Inferior parietal cortex (tissue), 1 donor: ENCODE measurements at regions not wholly inside any gene's neighbourhood (a gene's known extent, or its start where the extent isn't known, plus 50 kb on each side); places are given as distances from the start of the nearest gene placed in this dataset.
"Not testable (repeated sequence)": the region's sequence is repeated elsewhere in the genome, so short reads cannot be mapped to it uniquely, and the experiment has no call there.

Experiments used
- DNase-seq: peaks from one replicate; pipeline ENCODE4 v3.0.0-alpha.2; 2016; ENCODE audit errors: extremely low spot score

DNA sequence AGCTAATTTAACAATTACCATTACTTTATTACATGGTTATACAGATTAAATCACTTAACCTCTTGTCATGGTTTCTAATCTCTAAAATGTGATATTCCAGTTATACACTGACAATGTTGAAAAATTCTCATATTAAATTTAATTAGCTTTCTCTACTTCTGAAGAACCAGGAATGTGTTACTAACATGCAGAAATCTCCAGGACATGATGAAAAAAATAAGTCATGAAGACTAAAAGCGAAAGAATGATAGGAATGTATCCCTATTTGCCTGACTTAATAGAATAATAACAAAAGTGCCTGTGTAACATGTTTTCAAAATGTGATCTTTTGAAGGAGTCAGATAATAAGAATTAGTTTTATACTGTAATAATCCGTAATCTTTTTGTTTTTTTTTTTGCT, 2823.7 kb upstream of the PCDH20 start:
- DNase-seq, result no peak

- no peak for DNase-seq
Observed at GRCh38 chr13:64234255-64234654, 2818.6 kb upstream of the PCDH20 start.

GRCh38 chr13:64223016-64223415, 2807.4 kb upstream of the PCDH20 start:
- DNase-seq, result no peak

- DNase-seq, result no peak
Observed at GRCh38 chr13:64206430-64207225, 2791.0 kb upstream of the PCDH20 start.

GRCh38 chr13:64202517-64202916, 2786.9 kb upstream of the PCDH20 start:
- no peak for DNase-seq

- DNase-seq, result no peak
Observed at GRCh38 chr13:64197232-64197631, 2781.6 kb upstream of the PCDH20 start.

- no peak for DNase-seq
Observed at GRCh38 chr13:64186503-64187250, 2771.0 kb upstream of the PCDH20 start.

GRCh38 chr13:64186071-64186470, 2770.4 kb upstream of the PCDH20 start:
- no peak for DNase-seq

DNA sequence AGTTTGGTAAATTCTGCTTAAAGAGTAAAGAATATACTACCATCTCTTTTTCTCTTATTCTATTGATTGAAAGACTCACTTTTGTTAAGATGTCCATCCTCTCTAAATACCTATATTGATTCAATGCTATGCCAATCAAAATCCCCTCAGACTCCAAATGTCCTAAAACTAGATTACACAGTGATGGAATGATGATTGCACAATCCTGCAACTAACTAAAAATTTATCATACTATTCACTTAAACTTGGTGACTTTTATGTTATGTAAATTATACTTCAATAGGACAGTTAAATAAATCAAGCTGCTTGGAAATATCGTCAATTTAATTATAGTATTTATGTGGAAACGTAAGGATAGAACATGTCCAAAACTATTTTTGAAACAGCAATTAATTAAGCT, 2765.1 kb upstream of the PCDH20 start:
- DNase-seq, result no peak

- DNase-seq, result no peak
Observed at GRCh38 chr13:64165826-64166225, 2750.2 kb upstream of the PCDH20 start.

DNA sequence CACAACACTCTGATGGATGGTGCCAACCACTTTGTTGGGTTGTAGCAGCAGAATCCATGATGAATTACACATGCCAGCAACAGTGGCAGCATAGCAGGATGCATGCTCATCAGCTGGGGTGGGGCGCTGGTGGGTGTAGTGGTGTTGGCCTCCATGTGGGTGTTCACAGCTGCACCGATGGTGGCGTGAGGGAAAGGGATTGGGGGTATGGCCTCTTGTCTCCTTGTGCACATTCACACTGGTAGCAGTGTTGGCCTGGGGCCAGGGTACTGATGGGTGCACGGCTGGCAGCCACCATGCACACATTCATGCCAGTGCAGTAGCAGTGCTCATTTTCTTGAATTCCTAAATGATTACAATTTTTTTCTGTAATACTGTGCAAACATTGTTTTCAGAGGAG, 2748.8 kb upstream of the PCDH20 start:
- DNase-seq, result no peak

DNA sequence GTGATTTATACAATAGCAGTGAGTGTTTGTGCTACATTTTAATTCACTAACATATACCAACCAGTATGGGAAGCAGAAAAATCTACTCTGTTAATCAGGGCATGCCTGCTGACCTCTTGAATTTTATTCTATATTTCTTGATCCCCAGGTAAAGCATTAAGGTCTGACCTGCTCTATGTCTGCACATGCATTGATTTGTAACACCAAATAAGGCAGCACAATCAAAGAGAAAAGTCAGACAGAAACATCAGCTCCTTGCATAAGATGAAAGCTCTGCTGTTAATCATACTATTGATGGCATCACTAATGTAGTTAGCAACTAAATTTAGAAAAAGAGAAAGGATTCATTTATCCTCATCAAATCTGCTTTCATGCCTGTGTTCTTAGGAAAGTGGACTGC, 2744.8 kb upstream of the PCDH20 start:
- no peak for DNase-seq

DNA sequence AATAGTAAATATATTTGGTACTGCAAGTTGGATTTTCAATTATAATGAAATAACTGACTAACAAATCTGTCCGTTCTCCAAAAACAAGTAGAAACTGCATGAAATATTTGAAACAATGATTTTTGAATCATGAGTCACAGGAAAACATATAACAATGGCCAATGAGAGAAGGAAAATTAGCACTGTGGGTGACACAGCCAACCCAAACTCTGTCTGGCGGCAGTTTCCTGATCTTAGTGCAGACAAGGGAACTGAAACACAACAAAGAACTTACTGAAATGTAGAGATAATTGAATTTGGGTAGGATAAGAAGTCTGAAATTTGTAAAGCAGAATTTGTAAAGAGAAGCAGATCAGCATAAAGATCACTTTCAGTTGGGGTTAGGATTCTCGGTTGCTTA, 2743.3 kb upstream of the PCDH20 start:
- no peak for DNase-seq

GRCh38 chr13:64154514-64154913, 2738.9 kb upstream of the PCDH20 start:
- DNase-seq, result no peak

GRCh38 chr13:64130600-64130999, 2715.0 kb upstream of the PCDH20 start:
- no peak for DNase-seq

- no peak for DNase-seq
Observed at GRCh38 chr13:64130171-64130570, 2714.5 kb upstream of the PCDH20 start.

GRCh38 chr13:64127856-64128255, 2712.2 kb upstream of the PCDH20 start:
- no peak for DNase-seq

DNA sequence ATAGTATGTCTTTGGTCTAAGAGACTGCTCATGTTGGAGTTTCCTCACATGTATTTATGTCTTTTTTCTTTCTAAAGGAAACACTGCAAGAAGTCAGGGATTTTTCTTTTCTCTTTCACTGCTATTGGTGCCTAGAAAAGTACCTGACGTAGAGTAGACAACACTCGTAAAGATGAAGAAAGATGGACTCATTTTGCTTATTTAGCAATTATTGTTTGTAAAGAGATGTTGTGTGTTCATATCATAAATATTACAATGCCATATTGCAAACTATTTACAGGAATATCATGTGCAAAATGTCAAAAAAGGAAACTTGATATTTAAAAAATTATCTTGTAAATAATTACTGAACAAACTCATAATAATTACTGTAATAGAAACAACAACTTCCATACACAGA, 2711.5 kb upstream of the PCDH20 start:
- DNase-seq, result no peak

- not testable (repeated sequence) for DNase-seq
Observed at GRCh38 chr13:64121023-64121709, 2705.5 kb upstream of the PCDH20 start.

DNA sequence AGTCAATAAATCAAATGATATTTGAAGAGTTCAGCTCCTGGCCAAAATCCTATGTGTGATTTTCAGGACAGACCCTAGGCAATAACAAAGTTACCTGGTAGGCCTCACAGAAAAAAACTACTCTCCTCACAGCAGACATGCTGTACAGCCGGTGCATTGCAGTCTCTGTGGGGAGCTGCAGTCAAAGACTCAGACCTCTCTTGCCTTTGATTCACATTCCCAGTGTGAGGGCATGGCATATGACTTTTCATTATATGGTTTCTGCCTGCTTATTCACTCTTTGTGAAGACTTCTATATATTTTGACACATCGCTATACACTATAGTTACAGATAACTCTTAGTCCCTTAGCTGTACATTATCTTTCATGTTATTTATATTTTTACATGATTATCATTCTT, 2684.3 kb upstream of the PCDH20 start:
- DNase-seq, result no peak

DNA sequence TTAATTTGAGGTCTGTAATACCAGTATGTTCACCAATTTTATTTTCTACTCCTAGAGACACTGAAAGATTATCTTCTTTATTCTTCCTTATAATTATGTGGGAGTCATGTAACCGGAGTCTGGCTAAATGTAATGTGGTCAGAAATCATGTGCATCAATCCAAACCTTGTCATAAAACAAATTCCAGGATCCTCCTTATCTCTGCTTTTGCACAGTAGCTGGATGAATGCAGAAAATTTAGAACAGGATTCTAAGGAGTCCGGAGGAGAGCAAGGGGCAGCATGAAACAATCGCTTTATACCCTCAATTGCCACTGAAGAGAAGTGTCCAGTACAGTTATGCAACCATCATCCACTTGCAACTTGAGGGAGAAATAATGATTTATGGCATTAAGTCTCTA, 2674.7 kb upstream of the PCDH20 start:
- DNase-seq, result no peak

DNA sequence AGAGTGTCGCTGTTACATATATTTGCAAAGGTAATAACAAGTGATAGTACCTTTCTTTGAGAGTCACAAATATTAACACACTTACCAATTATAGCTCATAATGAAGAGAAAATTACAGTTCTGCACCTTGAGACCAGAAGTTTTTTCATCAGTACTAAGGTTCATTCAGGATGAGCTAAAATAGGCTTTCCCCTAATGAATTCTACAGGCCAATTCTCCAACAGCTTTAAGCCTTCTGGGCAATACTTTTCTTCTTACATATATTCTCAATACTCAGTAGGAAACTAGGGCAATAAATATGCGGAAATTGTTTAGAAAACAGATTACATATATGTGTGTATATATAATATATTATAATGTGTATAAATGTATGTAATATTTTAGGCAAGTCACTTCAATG, 2672.8 kb upstream of the PCDH20 start:
- DNase-seq, result no peak

- no peak for DNase-seq
Observed at GRCh38 chr13:64087624-64088023, 2672.0 kb upstream of the PCDH20 start.
